ENCODE measurements at regions not wholly inside any gene's neighbourhood (a gene's known extent, or its start where the extent isn't known, plus 50 kb on each side); places are given as distances from the start of the nearest gene placed in this dataset.

- Histone ChIP-seq H3K4me3 (no peak overlapping the region), H3K27me3 (no peaks in the 10 kb centered on the region), H3K36me3 (no peaks in the 10 kb centered on the region), H3K27ac (peak overlapping the region in 3 of 4 donors; percentile 18 to 28 (median 20)), H3K4me1 (peaks cover 0 to 15% (median 0%) of the 10 kb centered on the region in 4 donors), H3K9me3 (no peaks in the 10 kb centered on the region)
- DNase-seq, result peak; percentile 48
- in situ Hi-C loops (cut with MboI; ENCODE audit: low pct_ligation_motif_present in 1 of 4, low pct_unique_long_range_greater_than_20kb in 1 of 4, low sequenced_read_pairs in 3 of 4), result loop anchor here (10.0 to 25.0 kb wide), 4 partner anchors 292 to 1170 kb away; partner anchors contain the start of gene TRIB2 (in 1 of the 4)
- TF ChIP-seq CTCF (IDR thresholded peaks at IDR 0.05) (peak; percentile 71 to 90 (median 82)), POLR2AphosphoS5 (IDR thresholded peaks at IDR 0.05) (no peak), POLR2A (IDR thresholded peaks at IDR 0.05) (no peak)
- 32 to 39% methylated on average over 11 to 16 of the region's 16 CpGs for WGBS, 2 donors (ENCODE audit: low coverage in 1 of 2)
- intact Hi-C loops (cut with DNase I; ENCODE audit: low total_unique reads), result loop anchor here (5.0 kb wide), 1 partner anchor 1140 kb away; no protein-coding TSS in a partner anchor
These were observed 290.3 kb downstream of the TRIB2 start for GRCh38 chr2:13006829-13007717.

- Histone ChIP-seq H3K36me3 (no peaks in the 10 kb centered on the region), H3K4me3 (no peak overlapping the region), H3K27ac (no peak overlapping the region), H3K9me3 (no peaks in the 10 kb centered on the region), H3K4me1 (peaks cover 0 to 15% (median 0%) of the 10 kb centered on the region in 4 donors), H3K27me3 (peaks cover under 1% of the 10 kb centered on the region)
- intact Hi-C loops (cut with DNase I; ENCODE audit: low total_unique reads) (loop anchor here (5.0 kb wide), 1 partner anchor 1142 kb away; no protein-coding TSS in a partner anchor), in situ Hi-C loops (cut with MboI; ENCODE audit: low pct_ligation_motif_present in 1 of 4, low pct_unique_long_range_greater_than_20kb in 1 of 4, low sequenced_read_pairs in 3 of 4) (loop anchor here (10.0 to 25.0 kb wide), 4 partner anchors 294 to 1172 kb away; partner anchors contain the start of gene TRIB2 (in 1 of the 4))
- WGBS, 2 donors (ENCODE audit: low coverage in 1 of 2), result 79 to 87% methylated on average over 3 to 5 of the region's 5 CpGs
- no peak for DNase-seq
- TF ChIP-seq CTCF (IDR thresholded peaks at IDR 0.05), result no peak
- TF ChIP-seq EP300 (IDR thresholded peaks at IDR 0.05; ENCODE audit: low read depth), result no peak
- no peak for TF ChIP-seq POLR2AphosphoS5 (IDR thresholded peaks at IDR 0.05)
- TF ChIP-seq POLR2A (IDR thresholded peaks at IDR 0.05), result no peak
These were observed 292.4 kb downstream of the TRIB2 start for GRCh38 chr2:13009027-13009642.

- Histone ChIP-seq H3K36me3 (no peaks in the 10 kb centered on the region), H3K27ac (no peak overlapping the region), H3K4me1 (peaks cover 0 to 15% (median 0%) of the 10 kb centered on the region in 4 donors), H3K9me3 (no peaks in the 10 kb centered on the region), H3K27me3 (peaks cover 3% of the 10 kb centered on the region), H3K4me3 (no peak overlapping the region)
- TF ChIP-seq POLR2AphosphoS5 (IDR thresholded peaks at IDR 0.05), result no peak
- TF ChIP-seq POLR2A (IDR thresholded peaks at IDR 0.05), result no peak
- TF ChIP-seq EP300 (IDR thresholded peaks at IDR 0.05; ENCODE audit: low read depth), result no peak
- no peak for TF ChIP-seq CTCF (IDR thresholded peaks at IDR 0.05)
- intact Hi-C loops (cut with DNase I; ENCODE audit: low total_unique reads), result no loop called here
- WGBS, 2 donors (ENCODE audit: low coverage in 1 of 2), result 72 to 75% methylated on average over 4 to 5 of the region's 5 CpGs
- no peak for DNase-seq
- in situ Hi-C loops (cut with MboI; ENCODE audit: low pct_ligation_motif_present in 1 of 4, low pct_unique_long_range_greater_than_20kb in 1 of 4, low sequenced_read_pairs in 3 of 4), result loop anchor here in 3 of 4 donors (25.0 kb wide), 2 partner anchors 598 to 1173 kb away; no protein-coding TSS in a partner anchor
These were observed 293.5 kb downstream of the TRIB2 start for GRCh38 chr2:13010283-13010682.

- in situ Hi-C loops (cut with MboI; ENCODE audit: low pct_ligation_motif_present in 1 of 4, low pct_unique_long_range_greater_than_20kb in 1 of 4, low sequenced_read_pairs in 3 of 4), result loop anchor here in 3 of 4 donors (25.0 kb wide), 2 partner anchors 602 to 1177 kb away; no protein-coding TSS in a partner anchor
- peaks cover 3% of the 10 kb centered on the region for H3K27me3 ChIP-seq
- 97 to 100% methylated on average over 3 of the region's 3 CpGs for WGBS, 2 donors (ENCODE audit: low coverage in 1 of 2)
These were observed 298.0 kb downstream of the TRIB2 start for GRCh38 chr2:13014783-13015182.

More at GRCh38 chr2:13014783-13015182, 298.0 kb downstream of the TRIB2 start:
- DNase-seq, result no peak
- Histone ChIP-seq H3K4me1 (no peaks in the 10 kb centered on the region), H3K9me3 (no peaks in the 10 kb centered on the region), H3K4me3 (no peak overlapping the region), H3K36me3 (no peaks in the 10 kb centered on the region), H3K27ac (no peak overlapping the region)
- intact Hi-C loops (cut with DNase I; ENCODE audit: low total_unique reads), result no loop called here
- TF ChIP-seq POLR2AphosphoS5 (IDR thresholded peaks at IDR 0.05) (no peak), POLR2A (IDR thresholded peaks at IDR 0.05) (no peak), EP300 (IDR thresholded peaks at IDR 0.05; ENCODE audit: low read depth) (no peak), CTCF (IDR thresholded peaks at IDR 0.05) (no peak)
